ENCODE measurements at regions not wholly inside any gene's neighbourhood (a gene's known extent, or its start where the extent isn't known, plus 50 kb on each side); places are given as distances from the start of the nearest gene placed in this dataset.

- Histone ChIP-seq H3K9me3 (no peaks in the 10 kb centered on the region), H3K4me3 (no peak overlapping the region), H3K4me1 (replicated peaks) (no peaks in the 10 kb centered on the region), H3K27ac (no peak overlapping the region), H3K27me3 (replicated peaks; ENCODE audit: insufficient read depth) (no peaks in the 10 kb centered on the region), H3K36me3 (no peaks in the 10 kb centered on the region)
- WGBS: 85% methylated on average over 3 of the region's 3 CpGs
- no peak for TF ChIP-seq POLR2A (IDR thresholded peaks at IDR 0.05)
- TF ChIP-seq POLR2AphosphoS5 (IDR thresholded peaks at IDR 0.05): no peak
- intact Hi-C loops (cut with DNase I): no loop called here
- no peak for DNase-seq (ENCODE audit: low spot score)
These were observed 546.1 kb downstream of the SNAPC1 start for GRCh38 chr14:62308316-62308715.

DNA sequence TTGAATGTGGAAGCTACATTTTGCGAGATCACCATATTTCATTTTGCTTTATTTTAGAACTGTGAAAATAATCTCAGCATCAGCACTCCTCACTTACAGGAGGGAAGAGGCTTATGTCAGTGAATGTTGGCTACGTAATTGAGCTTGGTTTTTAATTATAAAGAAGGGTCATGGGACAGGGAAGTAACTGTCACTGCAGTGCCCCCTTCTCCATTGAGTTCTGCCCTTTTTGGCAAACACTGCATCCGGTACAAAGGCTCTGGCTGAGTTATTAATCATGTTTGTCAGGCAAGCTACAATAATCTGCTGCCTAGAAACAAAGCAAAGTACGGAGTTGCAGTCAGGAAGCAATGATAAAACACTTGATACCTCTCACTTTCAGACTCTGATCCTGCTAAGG is 546.7 kb downstream of the SNAPC1 start:
- Histone ChIP-seq H3K4me3 (no peak overlapping the region), H3K27ac (no peak overlapping the region), H3K4me1 (replicated peaks) (no peaks in the 10 kb centered on the region), H3K36me3 (no peaks in the 10 kb centered on the region), H3K9me3 (no peaks in the 10 kb centered on the region), H3K27me3 (replicated peaks; ENCODE audit: insufficient read depth) (no peaks in the 10 kb centered on the region)
- no peak for DNase-seq (ENCODE audit: low spot score)
- WGBS: 24% methylated on average over 4 of the region's 4 CpGs
- TF ChIP-seq CTCF (IDR thresholded peaks at IDR 0.05): no peak
- TF ChIP-seq POLR2A (IDR thresholded peaks at IDR 0.05): no peak
- intact Hi-C loops (cut with DNase I): no loop called here

DNA sequence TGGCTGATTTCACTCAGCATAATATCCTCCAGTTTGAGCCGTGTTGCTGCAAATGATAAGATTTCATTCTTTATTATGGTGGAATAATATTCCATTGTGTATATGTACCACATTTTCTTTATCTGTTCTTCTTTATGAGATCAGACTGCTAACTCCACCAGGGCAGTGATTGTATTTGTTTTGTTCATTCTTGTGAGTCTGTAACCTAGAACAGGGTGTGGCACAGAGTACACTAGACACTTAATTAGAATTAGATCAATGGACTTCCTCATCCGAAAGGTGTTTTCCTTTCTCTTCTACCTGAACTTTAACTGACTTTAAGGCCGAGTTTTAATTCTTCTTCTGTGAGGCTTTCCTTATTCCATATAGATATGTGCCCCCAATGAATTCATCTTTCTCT is 551.0 kb downstream of the SNAPC1 start:
- intact Hi-C loops (cut with DNase I): no loop called here

DNA sequence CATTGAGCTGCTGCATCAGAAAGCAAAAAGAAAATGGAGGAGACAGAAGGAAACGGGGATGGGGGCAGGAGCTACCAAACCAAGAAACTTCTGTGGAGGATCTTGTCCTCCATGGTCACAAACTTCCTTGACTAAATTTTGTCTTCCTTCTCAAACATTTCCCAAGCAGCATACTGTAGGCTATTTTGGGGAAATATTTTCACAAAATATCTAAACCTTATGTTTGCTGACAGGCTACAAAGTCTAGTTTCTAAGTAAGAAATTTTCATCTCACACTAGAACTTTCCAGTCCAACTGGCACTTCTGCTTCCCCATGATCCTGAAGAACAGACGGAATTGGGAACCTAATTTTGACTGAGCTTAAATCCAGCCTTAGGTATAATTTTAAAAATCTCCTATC is 552.0 kb downstream of the SNAPC1 start:
- no peaks in the 10 kb centered on the region for H3K9me3 ChIP-seq
- no peak for TF ChIP-seq POLR2A (IDR thresholded peaks at IDR 0.05)
- TF ChIP-seq POLR2AphosphoS5 (IDR thresholded peaks at IDR 0.05): no peak
- no peak for TF ChIP-seq CTCF (IDR thresholded peaks at IDR 0.05)
- H3K27me3 ChIP-seq (replicated peaks; ENCODE audit: insufficient read depth): no peaks in the 10 kb centered on the region
- no peaks in the 10 kb centered on the region for H3K4me1 ChIP-seq (replicated peaks)
- WGBS: 95% methylated on average over 2 of the region's 2 CpGs
- intact Hi-C loops (cut with DNase I): no loop called here
- no peak overlapping the region for H3K27ac ChIP-seq
- DNase-seq (ENCODE audit: low spot score): no peak
- no peaks in the 10 kb centered on the region for H3K36me3 ChIP-seq
- H3K4me3 ChIP-seq: no peak overlapping the region

More for the DNA sequence above, 551.0 kb downstream of the SNAPC1 start:
- Histone ChIP-seq H3K4me1 (replicated peaks) (no peaks in the 10 kb centered on the region), H3K27ac (no peak overlapping the region), H3K9me3 (no peaks in the 10 kb centered on the region), H3K36me3 (no peaks in the 10 kb centered on the region), H3K4me3 (no peak overlapping the region), H3K27me3 (replicated peaks; ENCODE audit: insufficient read depth) (no peaks in the 10 kb centered on the region)
- no peak for TF ChIP-seq POLR2A (IDR thresholded peaks at IDR 0.05)
- DNase-seq (ENCODE audit: low spot score): no peak
- 88% methylated on average over 3 of the region's 3 CpGs for WGBS

GRCh38 chr14:62314871-62315270 is 552.7 kb downstream of the SNAPC1 start:
- H3K27me3 ChIP-seq (replicated peaks; ENCODE audit: insufficient read depth): no peaks in the 10 kb centered on the region
- H3K27ac ChIP-seq: no peak overlapping the region
- H3K36me3 ChIP-seq: no peaks in the 10 kb centered on the region
- intact Hi-C loops (cut with DNase I): no loop called here
- DNase-seq (ENCODE audit: low spot score): no peak
- no peaks in the 10 kb centered on the region for H3K9me3 ChIP-seq
- H3K4me3 ChIP-seq: no peak overlapping the region
- H3K4me1 ChIP-seq (replicated peaks): no peaks in the 10 kb centered on the region
- TF ChIP-seq POLR2A (IDR thresholded peaks at IDR 0.05) (no peak), CTCF (IDR thresholded peaks at IDR 0.05) (no peak), POLR2AphosphoS5 (IDR thresholded peaks at IDR 0.05) (no peak)
- WGBS: 46% methylated on average over 1 of the region's 1 CpG

- WGBS: 98% methylated on average over 2 of the region's 2 CpGs
- intact Hi-C loops (cut with DNase I): no loop called here
These were observed 553.4 kb downstream of the SNAPC1 start for GRCh38 chr14:62315631-62316030.

More at GRCh38 chr14:62315631-62316030, 553.4 kb downstream of the SNAPC1 start:
- H3K27ac ChIP-seq: no peak overlapping the region
- TF ChIP-seq POLR2AphosphoS5 (IDR thresholded peaks at IDR 0.05) (no peak), POLR2A (IDR thresholded peaks at IDR 0.05) (no peak), CTCF (IDR thresholded peaks at IDR 0.05) (no peak)
- H3K4me1 ChIP-seq (replicated peaks): no peaks in the 10 kb centered on the region
- no peaks in the 10 kb centered on the region for H3K9me3 ChIP-seq
- no peak overlapping the region for H3K4me3 ChIP-seq
- DNase-seq (ENCODE audit: low spot score): no peak
- H3K36me3 ChIP-seq: no peaks in the 10 kb centered on the region
- H3K27me3 ChIP-seq (replicated peaks; ENCODE audit: insufficient read depth): no peaks in the 10 kb centered on the region
